DMS53 treated with DMSO at 0.1 percent for 48 hours (cell line): ENCODE measurements at regions not wholly inside any gene's neighbourhood (a gene's known extent, or its start where the extent isn't known, plus 50 kb on each side); places are given as distances from the start of the nearest gene placed in this dataset.

Experiments used
- DNase-seq: peaks from one replicate; lab custom pipeline; 2025; ENCODE audit not compliant: unreplicated experiment; lab: John Stamatoyannopoulos, UW

DNA sequence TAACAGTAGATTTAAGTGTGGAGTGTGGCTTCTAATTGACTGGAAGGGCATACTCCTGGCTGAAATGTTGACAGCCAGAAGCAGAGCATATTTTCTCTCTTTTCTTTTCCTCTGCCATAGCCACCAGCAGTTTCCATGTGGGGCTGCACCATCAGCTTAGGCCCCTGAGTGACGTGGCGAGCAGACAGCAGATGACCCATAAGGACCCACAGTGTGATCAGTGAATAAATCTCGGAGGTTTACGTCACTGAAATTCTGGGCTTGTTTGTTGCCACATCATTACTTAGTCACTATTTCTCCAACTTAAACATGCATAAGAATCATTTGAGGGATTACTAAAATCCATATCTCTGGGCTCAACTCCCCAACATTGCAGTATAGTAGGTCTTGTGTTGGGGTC lies 549.7 kb upstream of the TMEM132C start:
- DNase-seq = no peak

DNA sequence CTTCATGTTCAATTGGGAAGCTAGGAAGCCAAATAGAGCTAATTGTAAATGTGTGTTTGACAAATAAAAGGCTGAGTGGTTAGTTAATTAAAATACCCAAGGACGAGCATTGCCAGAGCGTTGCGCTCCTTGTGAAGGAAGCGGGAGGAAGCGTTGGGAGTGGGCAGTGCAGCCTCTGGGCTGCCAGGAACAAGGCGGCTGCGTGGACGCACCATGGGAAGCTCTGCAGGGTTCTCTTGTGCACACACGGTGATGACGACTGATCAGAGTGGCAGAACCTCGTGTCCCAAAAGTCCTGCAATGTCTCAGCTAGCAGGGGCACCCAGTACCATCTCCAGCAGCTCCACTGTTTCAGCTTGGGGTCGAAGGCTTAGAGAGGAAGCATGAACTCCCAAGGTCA lies 546.6 kb upstream of the TMEM132C start:
- DNase-seq = no peak

DNA sequence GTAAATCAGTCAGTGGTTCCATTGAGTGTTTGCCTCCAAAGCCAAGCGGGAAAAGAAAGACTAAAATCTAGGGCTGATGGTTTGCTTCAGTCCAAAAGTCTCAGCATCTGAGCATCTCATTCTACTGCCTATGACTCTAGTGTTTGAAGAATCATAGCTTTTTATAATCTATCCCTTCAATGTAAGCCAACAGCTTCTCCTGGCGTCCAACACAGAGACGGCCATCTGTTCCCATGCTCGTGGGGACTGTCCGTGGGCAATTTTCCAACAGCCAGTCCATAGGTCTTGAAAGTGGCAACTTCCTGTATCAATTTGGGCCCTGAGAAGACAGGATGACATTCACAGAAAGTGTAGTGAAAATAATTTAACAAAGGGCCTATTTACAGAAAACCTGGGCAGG lies 544.4 kb upstream of the TMEM132C start:
- no peak for DNase-seq

DNA sequence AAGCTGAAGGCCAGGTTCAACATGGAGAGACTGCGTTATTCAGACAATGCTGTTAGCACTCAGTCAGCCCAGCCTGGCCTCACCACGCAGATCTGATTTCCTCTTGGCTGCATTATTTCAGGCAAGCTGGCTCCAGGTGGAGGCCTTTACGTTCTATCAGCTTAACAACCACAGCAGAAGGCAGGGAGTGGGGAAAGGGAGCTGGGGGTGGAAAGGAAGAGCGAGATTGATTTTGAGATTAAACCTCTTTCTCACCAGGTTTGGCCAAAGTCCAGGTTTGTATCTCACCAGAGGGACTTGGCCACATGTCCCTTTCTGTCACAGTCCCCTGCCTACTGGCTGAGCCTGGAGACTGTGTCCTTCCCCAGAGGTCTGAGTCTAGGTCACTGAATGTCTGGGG lies 543.7 kb upstream of the TMEM132C start:
- DNase-seq = no peak

DNA sequence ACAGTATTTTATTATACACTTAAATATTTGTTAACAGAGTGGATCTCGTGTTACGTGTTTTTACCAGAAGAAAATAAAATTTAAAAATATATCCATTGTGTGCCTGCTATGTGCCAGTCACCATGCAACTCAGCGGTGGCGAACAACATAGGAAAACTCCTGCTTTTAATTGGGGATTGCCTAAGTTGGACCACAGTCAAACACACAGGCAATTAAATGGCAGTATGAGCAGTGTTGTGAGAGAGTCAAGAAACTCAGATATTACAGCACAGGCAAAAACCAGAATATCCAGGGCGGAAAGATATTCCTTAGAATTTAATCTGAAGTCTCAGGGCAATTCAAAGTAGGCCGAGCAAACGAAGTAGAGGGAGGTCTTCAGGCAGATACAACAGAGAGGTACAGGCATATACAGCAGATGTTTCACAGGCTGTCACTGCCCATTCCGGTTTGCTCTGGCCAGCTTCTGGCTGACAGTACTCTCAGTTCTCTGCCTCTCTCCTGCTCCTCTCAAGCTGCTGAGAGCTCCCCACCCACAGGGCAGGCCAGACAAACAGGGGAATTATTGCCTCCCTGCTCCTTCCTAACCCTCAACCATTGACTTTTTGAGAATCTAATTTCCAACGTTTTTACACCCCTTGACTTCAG lies 540.2 kb upstream of the TMEM132C start:
- no peak for DNase-seq

DNA sequence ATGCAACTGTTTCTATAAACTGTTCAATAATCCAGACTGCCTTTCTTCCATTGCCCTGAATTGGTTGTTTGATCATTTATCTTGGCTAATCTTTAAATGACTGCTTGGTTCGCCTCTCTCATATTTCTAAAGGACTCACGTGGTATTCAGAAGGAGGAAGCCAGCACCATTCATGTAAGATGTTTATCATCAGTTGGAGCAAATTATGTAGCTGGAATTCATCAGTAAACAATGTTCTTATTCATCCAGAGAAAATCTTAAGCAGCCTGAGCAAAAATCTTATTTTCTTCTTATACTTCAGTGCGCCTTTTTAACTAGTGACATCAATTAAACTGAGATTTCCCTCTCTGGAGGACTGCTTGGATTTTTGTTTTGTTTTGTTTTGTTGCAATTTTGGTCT lies 538.7 kb upstream of the TMEM132C start:
- DNase-seq = no peak

DNA sequence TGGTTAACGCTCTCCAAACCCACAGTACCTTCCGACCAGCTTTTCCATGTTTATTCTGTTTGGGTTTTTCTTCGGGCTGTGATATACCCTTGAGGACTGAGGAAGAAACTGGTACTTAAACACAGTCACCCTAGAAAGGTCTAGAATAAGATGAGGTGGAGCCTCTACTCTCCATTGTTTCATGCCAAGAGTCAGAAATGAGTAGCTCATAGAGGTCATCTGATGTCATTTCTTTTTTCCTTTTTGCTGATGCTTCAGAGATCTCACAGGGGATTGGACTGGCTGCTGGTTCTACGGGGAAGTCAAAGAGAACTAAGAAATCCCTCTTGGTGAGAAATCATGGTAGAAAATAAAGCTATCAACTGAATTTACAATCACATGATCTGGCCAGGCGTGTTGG lies 538.2 kb upstream of the TMEM132C start:
- DNase-seq = no peak

DNA sequence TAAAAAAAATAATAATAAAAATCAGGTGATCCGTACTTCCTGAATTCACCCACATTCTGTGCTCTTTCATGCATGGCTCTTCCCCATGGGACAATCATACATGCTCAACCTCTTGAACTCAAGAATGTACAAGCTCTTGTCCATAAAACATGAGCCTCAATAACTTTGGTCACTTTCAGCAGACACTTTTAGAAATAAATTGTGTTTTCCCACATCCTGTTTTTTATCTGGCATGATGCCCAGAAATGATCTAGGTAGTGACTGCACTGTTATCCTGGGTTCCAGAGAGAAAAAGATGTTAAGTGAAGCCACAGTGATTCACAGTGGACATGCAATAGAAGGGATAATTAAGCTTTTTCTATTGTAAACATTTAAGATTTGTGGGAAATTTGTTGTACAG lies 537.6 kb upstream of the TMEM132C start:
- DNase-seq = no peak

DNA sequence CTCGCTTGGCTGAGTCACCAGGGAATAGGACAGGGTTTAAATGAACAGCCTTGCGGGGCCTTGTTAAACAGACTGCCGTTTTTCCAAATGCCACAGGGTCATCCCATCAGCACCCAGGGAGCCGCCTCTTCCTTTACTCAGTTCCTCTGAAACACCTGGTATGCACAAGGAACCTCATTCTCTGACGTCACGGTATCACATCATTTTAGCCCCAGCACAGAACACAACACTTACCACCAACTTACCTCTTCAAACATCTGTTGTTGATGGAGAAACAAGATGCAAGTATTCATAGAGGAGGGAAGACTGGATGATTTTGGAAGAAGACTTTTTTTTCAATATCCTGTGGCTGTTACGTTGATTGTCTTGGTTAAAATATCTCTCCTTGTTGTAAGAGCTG lies 535.3 kb upstream of the TMEM132C start:
- no peak for DNase-seq

DNA sequence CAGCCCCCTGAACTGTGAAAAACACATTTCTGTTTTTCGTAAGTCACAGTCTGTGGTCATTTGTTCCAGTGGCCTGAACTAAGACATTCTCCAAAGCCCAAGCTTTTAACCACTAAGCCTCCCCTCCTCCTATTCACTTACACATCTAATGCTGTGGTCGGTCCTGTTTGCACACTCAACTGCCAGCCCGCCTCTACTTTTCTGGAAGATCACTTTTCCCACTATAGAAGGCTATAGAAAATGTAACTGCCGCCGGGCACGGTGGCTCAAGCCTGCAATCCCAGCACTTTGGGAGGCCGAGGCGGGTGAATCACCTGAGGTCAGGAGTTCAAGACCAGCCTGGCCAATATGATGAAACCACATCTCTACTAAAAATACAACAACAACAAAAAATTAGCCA lies 524.7 kb upstream of the TMEM132C start:
- DNase-seq = no peak

DNA sequence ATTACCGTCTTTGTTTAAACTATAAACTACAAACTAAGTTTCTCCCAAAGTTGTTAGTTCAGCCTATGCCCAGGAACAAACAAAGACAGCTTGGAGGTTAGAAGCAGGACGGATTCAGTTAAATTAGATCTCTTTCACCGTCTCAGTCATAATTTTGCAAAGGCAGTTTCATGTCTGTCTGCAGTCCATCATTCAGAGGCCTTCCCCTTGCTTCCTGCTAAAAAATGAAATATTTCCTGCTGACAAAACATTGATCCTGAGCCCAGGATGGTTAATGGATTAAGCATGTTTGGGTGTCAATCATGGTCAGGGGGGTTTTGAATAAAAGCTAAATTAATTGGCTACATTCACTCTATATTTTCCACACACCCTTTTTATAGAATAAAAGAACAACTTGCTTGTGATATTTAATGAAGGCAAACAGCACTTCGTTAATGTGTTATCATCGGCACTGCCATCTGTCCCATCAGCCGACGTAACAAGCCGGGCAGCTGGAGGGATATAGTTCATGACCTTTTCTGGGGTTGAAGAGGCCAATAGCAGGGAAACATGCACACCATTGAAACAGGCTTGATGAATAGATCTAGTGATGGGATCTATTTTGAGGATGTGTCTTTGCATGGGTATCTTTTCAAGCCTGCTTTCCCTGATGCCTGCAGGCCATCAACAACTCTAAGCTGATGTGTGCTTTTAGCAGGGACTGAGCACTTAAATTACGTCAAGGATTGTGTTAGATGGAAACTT lies 521.3 kb upstream of the TMEM132C start:
- DNase-seq = no peak

DNA sequence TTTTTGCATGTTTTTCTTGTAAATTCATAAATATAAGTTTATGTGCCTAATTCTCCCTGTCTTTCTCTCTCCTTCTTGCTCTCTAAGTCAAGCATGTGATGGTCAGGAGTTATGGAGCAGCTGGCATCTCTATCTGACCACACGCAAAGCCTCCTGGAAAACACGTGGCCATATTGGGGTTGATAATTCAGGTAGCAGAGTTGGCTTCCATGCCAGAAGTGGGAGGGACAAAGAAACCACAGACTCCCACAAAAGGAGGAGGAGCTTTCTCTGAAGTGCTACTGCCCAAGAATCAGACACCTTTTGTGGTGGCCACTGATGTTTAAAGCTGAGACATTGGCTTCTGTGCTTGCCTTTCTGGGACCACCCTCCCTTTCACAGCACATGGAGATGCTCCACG lies 517.6 kb upstream of the TMEM132C start:
- no peak for DNase-seq

DNA sequence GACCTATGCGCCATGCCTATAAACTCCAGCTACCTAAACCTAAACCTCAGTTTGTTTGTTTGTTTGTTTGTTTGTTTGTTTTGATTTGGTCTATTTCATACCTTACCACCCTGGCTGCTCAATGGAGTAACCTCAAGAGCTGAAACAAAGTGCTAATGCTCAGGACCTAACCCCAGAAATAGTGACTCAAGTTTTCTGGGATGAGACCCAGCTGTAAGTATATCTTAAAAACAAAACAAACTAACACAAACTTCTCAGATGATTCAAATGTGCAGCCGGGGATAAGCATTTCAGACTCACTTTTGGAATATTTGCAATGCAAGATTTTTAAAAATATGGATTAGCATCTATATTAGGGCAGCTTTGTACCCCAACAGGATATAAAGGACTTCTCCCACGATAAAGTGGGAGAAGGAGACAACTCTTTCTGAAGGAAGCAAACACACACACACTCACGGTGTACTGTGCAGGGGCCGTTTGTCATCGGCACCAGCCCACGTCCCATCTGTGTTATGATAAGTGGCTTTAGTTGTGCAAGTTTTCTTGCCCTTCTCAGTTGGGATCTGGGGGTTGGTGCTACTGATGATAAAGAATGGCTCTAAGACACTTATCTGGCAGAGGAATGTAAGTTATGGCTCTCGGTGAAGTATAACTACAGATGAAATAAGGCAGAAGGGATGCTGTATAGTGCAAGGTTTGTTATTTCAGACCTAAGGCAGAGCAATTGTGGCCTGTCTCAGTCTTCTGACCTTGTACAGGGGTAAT lies 516.7 kb upstream of the TMEM132C start:
- DNase-seq = no peak

DNA sequence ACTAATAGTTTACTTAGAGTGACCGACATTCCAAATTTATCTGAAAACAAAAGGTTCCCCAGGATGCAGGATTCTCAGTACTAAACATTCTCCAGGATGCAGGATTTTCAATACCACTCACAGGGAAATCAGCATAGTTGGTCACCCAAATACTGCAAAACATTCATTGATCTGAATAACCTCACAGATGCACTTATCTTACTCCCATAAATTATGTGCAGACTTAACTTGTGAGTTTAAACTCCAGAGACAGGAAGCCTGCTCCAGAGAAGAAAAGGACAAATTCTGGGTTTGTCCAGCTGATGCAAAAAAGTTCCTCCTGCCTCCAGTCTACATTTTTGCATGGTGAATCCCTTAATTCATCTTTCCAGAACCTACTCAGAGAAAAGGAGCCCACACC lies 514.2 kb upstream of the TMEM132C start:
- DNase-seq = no peak

DNA sequence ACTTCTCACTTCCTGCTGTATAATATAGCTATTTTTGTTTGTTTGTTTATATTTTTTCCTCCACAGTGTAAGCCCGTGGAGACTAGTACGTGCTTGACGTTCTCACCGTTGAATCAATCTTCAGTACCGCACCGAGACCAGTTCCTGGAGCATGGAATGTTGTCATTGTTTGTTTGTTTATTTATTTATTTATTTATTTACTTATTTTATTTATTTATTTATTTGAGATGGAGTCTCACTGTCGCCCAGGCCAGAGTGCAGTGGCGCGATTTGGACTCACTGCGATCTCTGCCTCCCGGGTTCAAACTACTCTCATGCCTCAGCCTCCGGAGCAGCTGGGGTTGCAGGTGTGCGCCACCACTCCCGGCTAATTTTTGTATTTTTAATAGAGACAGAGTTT lies 506.6 kb upstream of the TMEM132C start:
- DNase-seq = no peak

DNA sequence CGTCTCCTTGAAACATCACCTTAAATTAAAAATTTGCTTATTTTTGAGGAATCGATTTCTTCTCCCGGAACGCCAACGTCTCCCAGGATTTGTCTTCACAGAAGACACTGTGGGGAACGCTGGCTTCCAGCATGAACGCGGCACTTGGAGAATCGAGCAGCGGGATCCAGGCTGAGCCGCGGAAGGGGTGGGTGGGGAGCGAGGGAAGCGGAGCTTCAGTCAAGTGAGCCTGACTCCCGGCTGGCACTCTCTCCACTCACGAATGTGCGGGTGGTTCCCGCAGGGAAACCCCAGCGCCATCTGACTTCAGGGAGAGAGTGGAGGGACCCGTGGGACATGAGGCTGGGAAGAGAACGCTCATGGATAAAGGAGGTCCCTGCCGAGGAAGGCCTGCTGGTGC lies 506.0 kb upstream of the TMEM132C start:
- no peak for DNase-seq

DNA sequence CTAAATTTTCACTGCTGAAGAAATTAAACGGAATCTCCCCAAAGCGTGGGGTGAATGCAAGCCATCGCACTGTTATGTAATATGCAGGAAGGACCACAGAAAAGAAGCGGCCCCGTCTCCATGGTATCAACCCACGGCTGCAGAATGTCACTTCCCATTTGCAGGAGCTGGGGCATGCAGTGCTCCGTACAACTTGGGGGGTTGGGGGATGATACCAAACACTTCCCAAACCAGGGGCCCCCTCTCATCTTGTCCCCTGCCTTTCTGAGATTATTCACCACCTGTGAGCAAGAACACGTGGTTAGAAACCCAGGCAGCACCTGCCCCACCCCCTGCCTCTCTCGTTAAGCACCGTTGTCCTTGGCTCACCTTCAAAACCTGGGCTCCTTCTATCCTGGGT lies 505.1 kb upstream of the TMEM132C start:
- DNase-seq = no peak

DNA sequence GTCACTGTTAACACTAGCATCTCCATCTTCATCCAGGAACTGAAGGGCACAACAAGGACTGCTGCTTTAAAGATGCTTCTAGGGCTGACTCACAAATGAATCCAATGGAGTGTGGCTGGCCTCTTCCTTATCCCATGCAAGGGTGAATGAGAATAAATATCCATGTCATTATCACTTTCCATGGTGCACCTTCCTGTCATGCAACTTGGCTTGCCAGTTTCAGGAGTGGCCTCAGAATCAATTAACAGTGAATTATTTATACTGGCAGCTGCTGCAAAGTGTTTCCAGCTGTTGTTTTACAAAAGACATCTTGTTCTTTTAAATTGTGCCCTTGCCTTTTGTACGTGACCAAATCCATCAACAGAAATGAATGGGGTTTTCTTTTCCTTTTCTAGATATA lies 499.3 kb upstream of the TMEM132C start:
- no peak for DNase-seq

DNA sequence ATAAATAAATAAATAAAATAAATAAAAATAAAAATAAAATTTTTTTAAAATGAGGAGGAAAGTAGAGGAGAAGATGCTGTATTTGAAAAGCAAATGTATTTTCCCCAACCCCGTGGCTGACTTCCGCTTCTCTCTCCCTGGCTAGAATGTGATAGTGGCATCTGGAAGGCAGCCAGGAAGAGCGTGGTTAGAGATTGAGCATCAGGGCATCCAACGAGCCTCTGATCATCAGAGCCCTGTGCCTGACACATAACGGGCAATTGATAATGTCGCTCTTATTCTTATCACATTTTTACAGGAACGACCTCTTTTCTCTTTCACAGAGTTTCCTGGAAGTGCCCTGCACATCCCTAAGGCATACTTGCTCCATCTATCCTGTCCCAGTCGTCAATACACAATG lies 496.9 kb upstream of the TMEM132C start:
- no peak for DNase-seq

DNA sequence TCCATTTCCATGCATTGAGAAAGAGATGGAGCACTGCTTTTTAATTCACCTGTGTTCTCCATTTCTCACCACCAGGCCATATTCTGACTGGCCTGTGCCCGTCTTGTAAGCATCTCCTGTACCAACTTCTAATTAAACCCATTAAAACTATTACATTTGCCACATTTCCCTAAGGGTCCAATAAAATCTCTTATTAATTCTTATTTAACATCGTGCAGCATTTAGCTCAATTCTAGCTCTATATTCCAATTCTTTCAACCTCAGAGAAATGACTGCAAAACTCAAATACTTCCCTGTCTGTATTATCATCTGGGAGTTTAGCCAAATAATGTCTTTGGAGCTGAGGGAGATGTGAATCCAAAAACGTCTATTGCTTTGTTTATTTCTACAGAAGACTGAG lies 495.4 kb upstream of the TMEM132C start:
- DNase-seq = no peak

DNA sequence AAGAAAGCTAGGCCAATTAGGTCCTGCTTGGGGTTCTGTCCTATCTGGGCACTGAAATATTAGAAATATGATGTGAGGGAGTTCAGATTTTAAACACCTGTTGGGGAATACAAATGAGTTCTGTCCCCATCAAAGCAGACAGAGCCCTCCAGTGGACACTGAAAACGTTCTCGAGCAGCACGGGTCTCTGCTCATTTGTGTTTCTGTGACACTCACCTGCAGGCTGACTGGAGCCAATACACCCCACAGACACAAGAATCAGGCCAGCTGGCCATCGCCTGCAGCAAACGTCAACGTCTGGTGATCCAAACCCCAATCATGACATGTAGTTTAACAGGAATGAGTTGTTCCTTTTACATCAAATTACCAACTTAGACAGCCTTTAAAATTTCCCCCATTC lies 493.4 kb upstream of the TMEM132C start:
- DNase-seq = no peak

DNA sequence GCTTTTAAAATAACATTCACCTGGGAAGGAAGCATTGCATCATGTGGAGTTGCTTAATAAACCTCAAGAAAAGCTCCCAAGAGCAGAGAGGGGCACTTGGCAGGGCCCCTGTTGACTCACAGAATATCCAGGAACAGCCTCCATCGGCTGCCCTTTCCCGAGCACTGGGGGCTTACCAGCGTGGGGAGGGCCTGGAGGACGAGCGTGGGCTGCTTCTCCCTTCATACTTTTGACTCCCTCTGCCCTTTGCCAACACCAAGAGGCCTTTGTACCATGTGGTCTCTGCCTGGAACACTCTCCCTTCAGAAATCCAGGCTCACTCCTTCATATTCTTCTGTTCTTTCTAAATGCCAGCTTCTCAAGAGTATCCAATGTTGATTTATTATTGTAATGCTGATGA lies 492.1 kb upstream of the TMEM132C start:
- no peak for DNase-seq
